Fibroblast of skin of right quadriceps (primary cell): ENCODE measurements at regions not wholly inside any gene's neighbourhood (a gene's known extent, or its start where the extent isn't known, plus 50 kb on each side); places are given as distances from the start of the nearest gene placed in this dataset.
A peak's percentile ranks its signal among the peaks of the same experiment; 100 is the strongest.
"Not testable (repeated sequence)": the region's sequence is repeated elsewhere in the genome, so short reads cannot be mapped to it uniquely, and the experiment has no call there.

Experiments used
- DNase-seq: peaks from one replicate; pipeline ENCODE4 v3.0.0-alpha.2; 2013

- no peak for DNase-seq
These were observed 50.7 kb upstream of the SYNDIG1 start for GRCh38 chr20:24418731-24419130.

- DNase-seq, result no peak
These were observed 51.9 kb upstream of the SYNDIG1 start for GRCh38 chr20:24417485-24417884.

- not testable (repeated sequence) for DNase-seq
These were observed 54.0 kb upstream of the SYNDIG1 start for GRCh38 chr20:24415444-24415843.

- no peak for DNase-seq
These were observed 57.6 kb upstream of the SYNDIG1 start for GRCh38 chr20:24411834-24412216.

- DNase-seq, result no peak
These were observed 58.2 kb upstream of the SYNDIG1 start for GRCh38 chr20:24411003-24411833.

GRCh38 chr20:24407151-24407550 is 62.3 kb upstream of the SYNDIG1 start:
- no peak for DNase-seq

GRCh38 chr20:24406750-24407149 is 62.7 kb upstream of the SYNDIG1 start:
- DNase-seq, result no peak

- no peak for DNase-seq
These were observed 63.2 kb upstream of the SYNDIG1 start for GRCh38 chr20:24406251-24406650.

GRCh38 chr20:24405810-24406209 is 63.6 kb upstream of the SYNDIG1 start:
- no peak for DNase-seq

GRCh38 chr20:24403406-24403805 is 66.0 kb upstream of the SYNDIG1 start:
- no peak for DNase-seq

- no peak for DNase-seq
These were observed 67.2 kb upstream of the SYNDIG1 start for GRCh38 chr20:24402188-24402587.

- no peak for DNase-seq
These were observed 74.3 kb upstream of the SYNDIG1 start for GRCh38 chr20:24395151-24395550.

GRCh38 chr20:24393903-24394302 is 75.5 kb upstream of the SYNDIG1 start:
- no peak for DNase-seq

GRCh38 chr20:24392612-24393011 is 76.8 kb upstream of the SYNDIG1 start:
- DNase-seq, result no peak

- DNase-seq, result no peak
These were observed 79.7 kb upstream of the SYNDIG1 start for GRCh38 chr20:24389686-24390085.

- DNase-seq, result no peak
These were observed 80.5 kb upstream of the SYNDIG1 start for GRCh38 chr20:24388828-24389380.

- DNase-seq, result no peak
These were observed 83.9 kb upstream of the SYNDIG1 start for GRCh38 chr20:24385547-24385946.

GRCh38 chr20:24384865-24385264 is 84.6 kb upstream of the SYNDIG1 start:
- DNase-seq, result no peak

- no peak for DNase-seq
These were observed 86.7 kb upstream of the SYNDIG1 start for GRCh38 chr20:24382743-24383142.

GRCh38 chr20:24382331-24382730 is 87.1 kb upstream of the SYNDIG1 start:
- no peak for DNase-seq

- DNase-seq, result no peak
These were observed 87.5 kb upstream of the SYNDIG1 start for GRCh38 chr20:24381886-24382285.

- DNase-seq, result peak; percentile 80
These were observed 89.9 kb upstream of the SYNDIG1 start for GRCh38 chr20:24379484-24379927.

- peak; percentile 4 for DNase-seq
These were observed 90.6 kb upstream of the SYNDIG1 start for GRCh38 chr20:24378661-24379483.
